ENCODE measurements at regions not wholly inside any gene's neighbourhood (a gene's known extent, or its start where the extent isn't known, plus 50 kb on each side); places are given as distances from the start of the nearest gene placed in this dataset.

DNA sequence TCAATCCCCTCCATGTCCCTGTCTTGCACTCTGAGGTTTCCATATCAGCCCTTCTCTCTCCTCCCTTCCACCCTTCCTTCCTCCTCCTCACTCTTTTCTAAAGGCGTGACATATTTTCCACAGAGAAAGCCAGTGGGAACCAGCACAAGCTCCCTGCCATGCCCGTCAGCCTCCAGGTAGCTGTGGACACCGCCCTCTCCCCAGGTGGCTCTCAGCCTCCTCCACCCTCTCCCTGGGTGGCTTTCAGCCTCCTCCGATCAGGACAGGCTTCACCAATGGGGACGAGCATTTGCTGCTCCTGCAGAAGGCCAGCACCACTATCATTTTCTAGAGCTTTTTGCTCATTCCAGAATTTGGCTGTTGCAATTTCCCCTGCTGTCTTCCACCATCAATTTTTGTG is 236.6 kb downstream of the GADD45G start (continued):
- TF ChIP-seq, protein P1, sequence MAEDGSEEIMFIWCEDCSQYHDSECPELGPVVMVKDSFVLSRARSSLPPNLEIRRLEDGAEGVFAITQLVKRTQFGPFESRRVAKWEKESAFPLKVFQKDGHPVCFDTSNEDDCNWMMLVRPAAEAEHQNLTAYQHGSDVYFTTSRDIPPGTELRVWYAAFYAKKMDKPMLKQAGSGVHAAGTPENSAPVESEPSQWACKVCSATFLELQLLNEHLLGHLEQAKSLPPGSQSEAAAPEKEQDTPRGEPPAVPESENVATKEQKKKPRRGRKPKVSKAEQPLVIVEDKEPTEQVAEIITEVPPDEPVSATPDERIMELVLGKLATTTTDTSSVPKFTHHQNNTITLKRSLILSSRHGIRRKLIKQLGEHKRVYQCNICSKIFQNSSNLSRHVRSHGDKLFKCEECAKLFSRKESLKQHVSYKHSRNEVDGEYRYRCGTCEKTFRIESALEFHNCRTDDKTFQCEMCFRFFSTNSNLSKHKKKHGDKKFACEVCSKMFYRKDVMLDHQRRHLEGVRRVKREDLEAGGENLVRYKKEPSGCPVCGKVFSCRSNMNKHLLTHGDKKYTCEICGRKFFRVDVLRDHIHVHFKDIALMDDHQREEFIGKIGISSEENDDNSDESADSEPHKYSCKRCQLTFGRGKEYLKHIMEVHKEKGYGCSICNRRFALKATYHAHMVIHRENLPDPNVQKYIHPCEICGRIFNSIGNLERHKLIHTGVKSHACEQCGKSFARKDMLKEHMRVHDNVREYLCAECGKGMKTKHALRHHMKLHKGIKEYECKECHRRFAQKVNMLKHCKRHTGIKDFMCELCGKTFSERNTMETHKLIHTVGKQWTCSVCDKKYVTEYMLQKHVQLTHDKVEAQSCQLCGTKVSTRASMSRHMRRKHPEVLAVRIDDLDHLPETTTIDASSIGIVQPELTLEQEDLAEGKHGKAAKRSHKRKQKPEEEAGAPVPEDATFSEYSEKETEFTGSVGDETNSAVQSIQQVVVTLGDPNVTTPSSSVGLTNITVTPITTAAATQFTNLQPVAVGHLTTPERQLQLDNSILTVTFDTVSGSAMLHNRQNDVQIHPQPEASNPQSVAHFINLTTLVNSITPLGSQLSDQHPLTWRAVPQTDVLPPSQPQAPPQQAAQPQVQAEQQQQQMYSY (CRISPR knock-in tag; IDR thresholded peaks at IDR 0.05): no peak
- TF ChIP-seq CBFB (IDR thresholded peaks at IDR 0.05; ENCODE audit: low read depth): no peak
- TF ChIP-seq RFX5 (IDR thresholded peaks at IDR 0.05; ENCODE audit: low read depth, low read length): no peak
- TF ChIP-seq, protein P2, sequence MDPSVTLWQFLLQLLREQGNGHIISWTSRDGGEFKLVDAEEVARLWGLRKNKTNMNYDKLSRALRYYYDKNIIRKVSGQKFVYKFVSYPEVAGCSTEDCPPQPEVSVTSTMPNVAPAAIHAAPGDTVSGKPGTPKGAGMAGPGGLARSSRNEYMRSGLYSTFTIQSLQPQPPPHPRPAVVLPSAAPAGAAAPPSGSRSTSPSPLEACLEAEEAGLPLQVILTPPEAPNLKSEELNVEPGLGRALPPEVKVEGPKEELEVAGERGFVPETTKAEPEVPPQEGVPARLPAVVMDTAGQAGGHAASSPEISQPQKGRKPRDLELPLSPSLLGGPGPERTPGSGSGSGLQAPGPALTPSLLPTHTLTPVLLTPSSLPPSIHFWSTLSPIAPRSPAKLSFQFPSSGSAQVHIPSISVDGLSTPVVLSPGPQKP (IDR thresholded peaks at IDR 0.05; ENCODE audit: low read depth, low read length): no peak
- no peak for TF ChIP-seq SREBF2 (IDR thresholded peaks at IDR 0.05; ENCODE audit: low read length)
- no peak for TF ChIP-seq TCF7 (IDR thresholded peaks at IDR 0.05; ENCODE audit: borderline replicate concordance)
- TF ChIP-seq YY1 (IDR thresholded peaks at IDR 0.05; ENCODE audit: low read depth, low read length): no peak

DNA sequence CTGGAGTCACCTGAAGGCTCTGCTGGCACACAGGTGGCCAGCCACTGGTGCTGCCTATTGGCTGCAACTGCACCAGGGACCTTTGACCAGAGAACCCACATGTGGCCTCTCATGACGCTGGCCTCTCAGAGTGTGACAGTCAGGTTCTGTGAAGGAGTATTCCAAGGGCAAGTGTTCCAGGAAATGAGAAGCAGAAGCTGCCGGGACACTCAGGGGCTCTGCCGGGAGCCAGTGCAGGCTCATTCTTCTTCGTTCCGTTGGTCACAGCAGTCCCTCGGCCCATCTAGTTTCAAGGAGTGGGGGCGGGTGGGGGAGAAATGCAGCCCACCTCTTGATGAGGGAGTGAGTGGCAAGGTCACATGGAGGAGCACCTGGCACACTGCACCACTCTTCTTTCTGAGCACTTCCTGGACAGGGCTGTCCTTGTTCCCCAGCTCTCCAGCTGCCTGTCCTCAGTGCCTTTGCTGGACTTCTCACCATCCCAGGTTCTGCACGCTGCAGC is 237.5 kb downstream of the GADD45G start:
- DNase-seq (ENCODE audit: low read depth, low spot score): no peak
- in situ Hi-C loops (cut with MboI) (no loop called here), intact Hi-C loops (cut with micrococcal nuclease; ENCODE audit: unreplicated experiment) (no loop called here)
- H4K20me1 ChIP-seq (ENCODE audit: control insufficient read depth, insufficient read depth): no peaks in the 10 kb centered on the region
- no peak for ATAC-seq
- no peak overlapping the region for H2AFZ ChIP-seq (ENCODE audit: control insufficient read depth, low read depth, low read length)
- no peak overlapping the region for H3K4me3 ChIP-seq
- H3K9ac ChIP-seq (ENCODE audit: control insufficient read depth, insufficient read depth, low read length): no peak overlapping the region
- no peaks in the 10 kb centered on the region for H3K4me1 ChIP-seq (ENCODE audit: control insufficient read depth, insufficient read depth, low read length)
- FAIRE-seq: no peak
- H3K36me3 ChIP-seq (ENCODE audit: control insufficient read depth in 2 of 2, insufficient read depth in 2 of 2, low read length in 1 of 2): no peaks in the 10 kb centered on the region
- TF ChIP-seq ZNF24 (IDR thresholded peaks at IDR 0.05): no peak
- no peak for TF ChIP-seq MEF2A (IDR thresholded peaks at IDR 0.05; ENCODE audit: insufficient read depth, low read depth, low read length)
- H3K4me2 ChIP-seq (ENCODE audit: control insufficient read depth, insufficient read depth): no peak overlapping the region
- BruUV-seq (replicated peaks): no TSS peak
- no peak overlapping the region for H3K27ac ChIP-seq (ENCODE audit: control insufficient read depth, insufficient read depth)
- H3K9me3 ChIP-seq (replicated peaks; ENCODE audit: control insufficient read depth, insufficient read depth, low read length): no peaks in the 10 kb centered on the region
- no peaks in the 10 kb centered on the region for H3K79me2 ChIP-seq (ENCODE audit: control insufficient read depth, insufficient read depth, low read length)
- ChIA-PET POLR2A (no interaction called here), CTCF (no interaction called here), SMC1A (ENCODE audit: uncharacterized antibody, unreplicated experiment) (no interaction called here), RAD21 (ENCODE audit: unreplicated experiment) (interaction anchor here (1.1 kb wide), 1 partner anchor 29 kb away, joined by 3 read pairs; no protein-coding TSS in a partner anchor)
- WGBS (ENCODE audit: insufficient coverage, insufficient replicate concordance, low lambda C conversion rate, missing lambda C conversion rate): 55% methylated on average over 8 of the region's 8 CpGs
- H3K27me3 ChIP-seq (replicated peaks in 1 of 2; ENCODE audit: control insufficient read depth in 2 of 2, insufficient read depth in 2 of 2, low read length in 1 of 2): no peaks in the 10 kb centered on the region; a peak in 1 of 4 replicates
